ENCODE measurements at regions not wholly inside any gene's neighbourhood (a gene's known extent, or its start where the extent isn't known, plus 50 kb on each side); places are given as distances from the start of the nearest gene placed in this dataset.

GRCh38 chr2:105580870-105581554, 163.7 kb upstream of the NCK2 start:
- no peak for TF ChIP-seq CTCF (conservative IDR thresholded peaks at IDR 0.05; ENCODE audit: low read depth, low read length)
- TF ChIP-seq SMC3 (IDR thresholded peaks at IDR 0.05; ENCODE audit: low read depth, low read length): no peak
- TF ChIP-seq ELK1 (IDR thresholded peaks at IDR 0.05; ENCODE audit: borderline replicate concordance, low read depth, low read length): no peak
- no peak for TF ChIP-seq RAD21 (IDR thresholded peaks at IDR 0.05; ENCODE audit: low read length)
- no peak for TF ChIP-seq CHD1 (IDR thresholded peaks at IDR 0.05; ENCODE audit: low read depth, low read length)
- no peak for TF ChIP-seq NFE2L2 (IDR thresholded peaks at IDR 0.05; ENCODE audit: low read depth, low read length)
- TF ChIP-seq MAZ (IDR thresholded peaks at IDR 0.05; ENCODE audit: borderline replicate concordance, low read depth, low read length): no peak
- TF ChIP-seq CEBPB (IDR thresholded peaks at IDR 0.05; ENCODE audit: low read depth, low read length): no peak
- TF ChIP-seq POLR2A (IDR thresholded peaks at IDR 0.05; ENCODE audit: low read depth, low read length): no peak
- no peak for TF ChIP-seq BHLHE40 (IDR thresholded peaks at IDR 0.05; ENCODE audit: low read depth, low read length)
- TF ChIP-seq MAFK (IDR thresholded peaks at IDR 0.05; ENCODE audit: low read depth, low read length): no peak
- TF ChIP-seq RCOR1 (IDR thresholded peaks at IDR 0.05; ENCODE audit: insufficient replicate concordance, low read length): no peak
- no peak for TF ChIP-seq MXI1 (IDR thresholded peaks at IDR 0.05; ENCODE audit: borderline replicate concordance, low read depth, low read length)
- no peak for TF ChIP-seq RFX5 (IDR thresholded peaks at IDR 0.05; ENCODE audit: low read depth, low read length)
